ENCODE measurements at regions not wholly inside any gene's neighbourhood (a gene's known extent, or its start where the extent isn't known, plus 50 kb on each side); places are given as distances from the start of the nearest gene placed in this dataset.

DNA sequence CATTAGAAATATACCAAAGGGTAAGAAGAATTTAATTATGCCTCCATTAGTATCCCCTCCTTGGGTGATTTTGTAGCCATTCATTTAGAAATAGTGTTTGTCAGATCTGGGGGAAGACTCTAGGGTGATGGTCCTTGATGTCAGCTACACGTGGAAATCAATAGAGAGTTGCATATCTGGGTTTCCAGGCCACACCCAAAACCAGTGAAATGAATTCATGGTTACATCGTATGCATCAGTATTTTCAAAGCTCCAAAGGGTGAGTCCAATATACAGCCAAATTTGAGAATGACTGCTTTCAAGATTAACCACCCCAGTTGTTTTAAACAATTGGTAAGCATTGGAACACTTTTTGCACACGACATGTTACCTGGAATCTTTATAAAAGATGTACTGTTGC is 173.4 kb upstream of the SGCD start:
- in situ Hi-C loops (cut with MboI; ENCODE audit: low sequenced_read_pairs), result no loop called here

DNA sequence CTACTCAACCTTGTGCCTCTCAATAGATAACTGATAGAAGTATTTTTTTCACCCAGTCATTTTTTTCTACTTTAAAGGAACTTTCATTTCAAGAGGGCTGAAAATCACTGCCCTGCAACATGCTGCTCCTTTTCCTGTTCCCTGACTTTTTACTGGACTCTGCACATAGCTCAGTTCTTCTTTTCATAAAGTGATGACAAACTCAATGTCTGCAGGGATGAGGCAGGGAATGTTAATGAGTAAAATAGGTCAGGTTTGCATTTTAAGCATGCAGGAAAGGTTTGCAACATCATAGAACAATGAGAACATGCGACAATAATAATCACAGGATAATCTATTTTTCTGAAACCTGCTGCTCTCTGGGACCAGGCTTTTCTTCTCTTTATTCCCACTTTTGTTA is 172.2 kb upstream of the SGCD start:
- in situ Hi-C loops (cut with MboI; ENCODE audit: low sequenced_read_pairs), result no loop called here

DNA sequence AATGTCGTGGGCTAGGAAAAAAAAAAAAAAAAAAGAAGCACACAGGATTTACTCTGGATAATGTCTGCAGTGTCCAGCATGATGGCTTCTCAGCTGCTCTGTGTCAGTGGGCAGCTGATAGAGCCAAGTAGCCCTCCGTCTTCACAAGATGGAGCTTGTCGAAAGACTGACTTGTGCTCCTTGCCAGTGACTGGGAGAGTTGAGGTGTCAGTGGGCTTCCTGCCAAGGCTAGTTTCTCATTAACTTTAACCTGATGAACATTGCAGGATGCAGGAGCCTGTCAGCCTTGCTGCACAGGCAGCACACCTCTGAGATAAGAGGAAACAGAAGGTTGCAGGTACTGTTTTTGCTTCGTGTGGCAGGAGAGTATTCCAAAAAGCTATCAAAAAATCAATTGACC is 171.4 kb upstream of the SGCD start:
- in situ Hi-C loops (cut with MboI; ENCODE audit: low sequenced_read_pairs), result no loop called here

DNA sequence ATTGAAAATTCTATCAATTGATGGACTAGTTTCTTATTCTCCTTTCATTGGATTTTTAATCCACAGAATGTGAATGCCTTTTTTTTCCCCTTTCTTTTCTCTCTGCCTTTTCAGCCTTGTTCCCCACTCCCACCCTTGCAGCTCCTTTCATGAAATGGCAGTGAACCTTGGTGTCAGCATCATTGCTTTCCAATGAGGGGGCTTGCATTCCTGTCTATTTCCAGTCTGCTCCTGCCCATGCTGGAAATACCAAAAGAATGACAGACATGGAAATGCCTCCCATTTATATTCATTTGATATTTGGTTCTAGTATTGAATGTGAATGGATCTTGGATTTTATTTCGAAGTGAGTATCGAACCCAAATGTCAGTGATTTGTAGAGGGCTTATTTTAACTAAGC is 162.7 kb upstream of the SGCD start:
- in situ Hi-C loops (cut with MboI; ENCODE audit: low sequenced_read_pairs), result no loop called here

DNA sequence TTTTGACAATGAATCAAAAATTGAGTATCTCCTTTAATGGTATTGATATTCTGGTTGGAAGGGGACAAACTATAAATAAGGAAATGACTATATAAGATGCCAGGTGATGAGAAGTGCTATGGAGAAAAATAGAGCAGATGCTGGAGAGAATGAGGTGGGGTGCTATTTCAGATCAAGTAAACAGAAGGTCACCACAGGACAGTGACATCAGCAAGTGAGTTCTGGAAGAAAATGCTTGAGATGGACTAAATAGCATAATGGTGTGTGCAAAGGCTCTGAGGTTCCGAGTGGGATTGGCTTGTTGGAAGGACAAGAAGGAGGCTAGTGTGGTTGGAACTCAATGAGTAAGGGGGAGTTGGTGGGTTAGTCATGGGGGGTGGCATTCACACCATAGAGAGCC is 157.5 kb upstream of the SGCD start:
- in situ Hi-C loops (cut with MboI; ENCODE audit: low sequenced_read_pairs), result no loop called here

DNA sequence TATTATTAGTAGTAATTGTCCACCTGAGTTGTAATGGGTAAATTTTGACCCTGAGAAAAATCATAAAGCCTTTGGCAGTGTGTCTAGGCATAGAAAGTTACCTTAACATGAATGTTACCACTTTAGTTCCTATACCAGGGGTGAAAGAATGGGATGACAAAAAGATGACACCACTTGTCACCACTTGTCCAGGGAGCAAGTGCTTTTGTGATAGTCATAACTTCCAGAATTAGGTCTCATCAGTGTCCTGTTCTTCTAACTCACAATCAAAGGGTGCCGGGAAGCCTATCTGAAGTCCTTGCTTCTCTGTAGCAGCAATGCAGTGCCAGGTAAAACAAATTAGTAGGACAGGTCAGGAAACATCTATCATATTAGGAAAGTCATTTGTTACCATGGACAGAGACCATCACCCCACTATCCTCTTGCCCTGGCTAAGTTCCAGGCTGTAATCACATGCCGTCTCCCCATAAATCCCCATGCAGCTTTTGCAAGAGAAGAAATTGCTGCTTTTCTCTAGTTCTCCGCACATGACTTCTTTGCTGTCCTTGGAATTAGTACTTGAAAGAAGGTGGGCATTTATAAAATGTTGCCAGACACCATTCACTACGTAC is 156.5 kb upstream of the SGCD start:
- in situ Hi-C loops (cut with MboI; ENCODE audit: low sequenced_read_pairs), result no loop called here

DNA sequence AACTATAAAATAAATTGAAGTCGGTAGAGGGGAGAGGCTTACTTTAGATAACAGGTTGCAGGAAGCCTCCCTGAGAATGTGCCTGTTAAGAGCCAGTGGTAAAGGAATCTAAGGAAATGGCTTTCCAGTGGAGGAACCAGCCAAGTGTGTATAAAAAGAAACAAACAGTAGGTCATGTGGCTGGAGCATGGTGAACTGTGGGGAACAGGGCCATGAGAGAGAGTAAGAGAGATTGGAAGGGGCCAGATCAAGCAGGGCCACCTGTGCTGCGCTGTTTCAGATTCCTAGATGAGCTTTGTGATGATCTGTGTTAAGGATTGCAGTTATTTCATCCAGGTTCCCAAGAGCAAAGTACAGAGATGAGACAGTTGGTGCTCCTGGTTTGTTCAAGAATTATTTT is 152.7 kb upstream of the SGCD start:
- in situ Hi-C loops (cut with MboI; ENCODE audit: low sequenced_read_pairs), result no loop called here

DNA sequence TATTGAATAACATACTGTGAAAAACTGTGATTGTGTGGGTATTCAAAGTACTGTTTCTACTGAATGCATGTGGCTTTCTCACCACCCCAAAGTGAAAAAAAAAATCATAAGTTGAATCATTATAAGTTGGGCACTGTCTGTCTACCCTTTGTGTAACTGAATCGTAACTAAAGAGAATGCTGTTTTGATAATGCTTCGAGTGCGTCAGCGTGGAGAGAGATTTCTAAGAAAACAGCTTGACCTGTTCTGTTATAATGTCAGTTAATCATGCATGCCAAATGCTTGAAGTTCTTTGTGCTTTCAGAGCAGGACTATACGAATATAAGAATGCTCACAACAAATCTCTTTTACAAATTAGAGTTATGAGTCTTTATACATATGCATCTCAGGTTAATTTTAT is 148.8 kb upstream of the SGCD start:
- in situ Hi-C loops (cut with MboI; ENCODE audit: low sequenced_read_pairs), result no loop called here

DNA sequence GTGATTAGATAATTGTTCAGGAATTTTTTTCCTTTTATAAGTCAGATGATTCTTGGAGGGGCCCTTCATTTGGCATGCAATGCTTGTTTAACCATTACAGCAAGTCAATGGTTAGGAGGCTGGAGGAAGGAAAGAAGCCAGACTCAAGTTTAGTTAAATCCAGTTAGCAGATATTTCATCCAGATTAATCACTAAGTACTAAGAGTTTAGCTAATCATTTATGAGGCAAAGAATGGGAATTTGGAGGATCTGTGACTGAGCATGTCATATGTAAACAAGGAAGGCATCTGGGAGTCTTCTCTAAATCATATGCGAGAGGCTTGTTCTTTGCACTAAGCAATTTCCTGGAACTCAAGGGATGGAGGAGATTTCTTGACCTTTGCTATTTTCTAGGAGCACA is 145.3 kb upstream of the SGCD start:
- in situ Hi-C loops (cut with MboI; ENCODE audit: low sequenced_read_pairs), result no loop called here

DNA sequence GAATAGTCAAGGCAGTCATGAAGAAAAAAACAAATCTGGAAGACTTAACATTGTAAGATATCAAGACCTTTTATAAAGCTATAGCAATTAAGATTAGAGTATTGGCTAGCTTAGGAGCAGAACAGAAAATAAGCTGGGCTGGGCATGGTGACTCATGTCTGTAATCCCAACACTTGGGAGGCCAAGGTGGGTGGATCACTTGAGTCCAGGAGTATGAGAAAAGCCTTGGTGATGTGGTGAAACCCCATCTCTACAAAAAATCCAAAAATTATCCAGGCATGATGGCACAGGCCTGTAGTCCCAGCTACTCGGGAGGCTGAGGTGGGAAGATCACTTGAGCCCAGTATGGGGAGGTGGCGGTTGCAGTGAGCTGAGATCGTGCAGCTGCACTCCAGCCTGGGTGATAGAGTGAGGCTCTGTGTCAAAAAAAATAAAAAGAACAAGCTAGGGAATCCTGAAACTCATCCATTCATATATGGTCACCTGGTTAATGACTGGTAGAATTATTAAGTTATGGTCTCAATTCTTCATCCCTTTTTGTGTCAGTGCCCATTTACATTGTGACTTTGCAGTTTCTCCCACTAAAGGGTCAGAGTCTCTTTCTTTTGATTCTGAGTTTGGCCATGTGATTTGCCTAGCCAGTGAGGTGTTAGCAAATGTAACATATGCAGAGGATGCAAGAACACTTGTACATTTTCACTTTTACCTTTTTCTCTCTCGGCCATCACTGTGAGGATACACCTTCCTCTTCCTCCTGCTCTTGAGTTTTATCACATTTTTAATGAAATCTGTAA is 144.6 kb upstream of the SGCD start:
- in situ Hi-C loops (cut with MboI; ENCODE audit: low sequenced_read_pairs), result no loop called here

DNA sequence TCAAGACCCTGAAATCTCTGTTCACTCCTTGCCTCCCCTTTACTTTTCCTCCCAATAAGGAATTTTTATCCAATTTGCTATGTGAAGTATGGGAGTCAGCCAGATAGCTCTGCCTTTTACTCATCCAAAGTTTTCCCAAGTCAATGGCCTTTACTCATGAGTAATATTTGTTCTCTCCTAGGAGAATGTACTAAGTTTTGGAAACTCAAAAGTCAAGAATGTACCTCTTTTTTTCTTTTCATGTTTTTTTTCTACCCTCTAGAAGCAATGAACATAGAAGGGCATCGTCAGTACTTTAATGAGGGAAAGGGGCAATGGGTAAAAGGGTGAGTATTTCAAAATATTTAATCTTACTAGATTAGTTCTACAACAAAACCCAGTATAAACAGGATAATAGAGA is 140.2 kb upstream of the SGCD start:
- in situ Hi-C loops (cut with MboI; ENCODE audit: low sequenced_read_pairs), result no loop called here

DNA sequence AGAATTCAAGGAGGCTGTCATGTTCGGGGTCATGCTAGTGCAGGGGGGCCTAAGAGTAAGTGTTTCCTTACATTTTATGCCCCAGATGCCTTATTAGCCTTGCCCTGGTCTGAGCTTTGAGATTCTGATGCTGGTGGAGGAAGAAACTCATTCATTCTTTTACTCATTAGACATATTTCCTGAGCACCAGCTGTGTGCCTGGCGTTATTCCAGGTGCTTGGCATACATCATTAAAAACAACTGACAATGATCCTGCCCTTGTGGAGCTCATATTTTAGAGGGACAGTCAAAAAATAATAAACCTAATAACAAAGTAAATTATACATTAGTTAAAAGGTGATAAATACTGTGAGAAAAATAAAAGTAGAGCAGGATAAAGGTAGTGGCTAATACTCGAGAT is 138.9 kb upstream of the SGCD start:
- in situ Hi-C loops (cut with MboI; ENCODE audit: low sequenced_read_pairs), result no loop called here

DNA sequence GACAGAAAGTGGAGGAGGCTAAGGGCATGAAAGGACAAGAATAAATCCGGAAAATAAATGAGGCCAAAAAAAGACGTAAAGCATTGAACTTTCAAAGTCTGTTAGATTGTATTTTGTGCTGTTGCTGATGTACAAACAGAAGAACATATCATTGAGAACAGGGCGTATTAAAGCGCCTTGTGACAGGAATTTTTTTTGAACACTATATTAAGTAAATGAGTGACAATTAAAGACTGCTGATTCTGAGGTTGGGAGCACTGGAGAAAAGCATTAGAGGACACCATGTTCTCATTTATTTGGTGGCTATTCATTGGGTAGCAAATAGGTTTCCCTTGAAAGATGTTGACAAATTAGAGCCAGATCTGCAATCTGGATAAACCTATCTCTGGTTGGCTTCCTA is 137.3 kb upstream of the SGCD start:
- in situ Hi-C loops (cut with MboI; ENCODE audit: low sequenced_read_pairs), result no loop called here

DNA sequence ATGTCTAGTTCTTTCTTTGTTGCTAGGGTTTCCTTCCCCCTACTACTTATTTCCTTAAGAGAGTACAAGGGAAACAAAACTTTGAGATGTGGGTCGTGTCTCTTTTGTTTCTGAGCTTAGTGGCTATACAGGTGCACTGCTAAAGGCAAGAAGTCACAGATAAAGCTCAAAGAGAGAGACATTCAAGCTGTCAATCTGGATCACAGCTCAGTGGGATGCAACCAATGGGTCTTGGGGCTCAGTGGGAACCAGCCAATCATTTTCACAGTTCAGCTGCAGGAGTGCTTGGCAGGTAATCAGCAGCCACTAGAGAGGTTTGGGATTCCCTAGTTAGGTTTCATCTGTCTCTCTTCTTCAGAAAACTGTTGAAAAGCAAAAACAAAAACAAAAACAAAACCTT is 135.4 kb upstream of the SGCD start:
- in situ Hi-C loops (cut with MboI; ENCODE audit: low sequenced_read_pairs), result no loop called here

DNA sequence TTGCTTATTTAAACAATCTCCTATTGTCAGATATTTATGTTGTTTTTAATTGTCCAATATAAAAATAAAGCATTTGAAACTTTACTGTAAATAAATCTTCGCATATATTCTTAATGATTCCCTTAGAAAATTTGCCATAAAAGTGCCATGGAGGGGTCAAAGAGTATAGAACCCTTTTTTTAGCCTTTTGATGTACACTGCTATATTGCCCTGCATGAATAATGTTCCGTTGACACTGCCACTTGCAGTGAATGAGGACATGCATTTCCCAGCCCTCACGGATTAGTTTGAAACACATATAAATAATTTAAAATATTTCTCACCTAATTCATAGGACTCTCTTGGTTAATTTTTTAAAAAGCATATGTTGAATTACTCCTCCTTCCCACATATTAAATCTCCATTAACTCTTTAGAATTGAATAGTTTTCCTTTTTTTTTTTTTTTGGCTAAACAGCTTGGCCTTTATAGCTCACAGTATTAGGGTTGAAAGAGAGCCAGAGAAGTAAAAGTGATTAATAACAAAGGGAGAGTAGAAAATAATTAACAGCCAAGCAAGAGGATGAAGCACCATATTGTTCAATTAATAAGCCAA is 129.8 kb upstream of the SGCD start:
- in situ Hi-C loops (cut with MboI; ENCODE audit: low sequenced_read_pairs), result no loop called here

DNA sequence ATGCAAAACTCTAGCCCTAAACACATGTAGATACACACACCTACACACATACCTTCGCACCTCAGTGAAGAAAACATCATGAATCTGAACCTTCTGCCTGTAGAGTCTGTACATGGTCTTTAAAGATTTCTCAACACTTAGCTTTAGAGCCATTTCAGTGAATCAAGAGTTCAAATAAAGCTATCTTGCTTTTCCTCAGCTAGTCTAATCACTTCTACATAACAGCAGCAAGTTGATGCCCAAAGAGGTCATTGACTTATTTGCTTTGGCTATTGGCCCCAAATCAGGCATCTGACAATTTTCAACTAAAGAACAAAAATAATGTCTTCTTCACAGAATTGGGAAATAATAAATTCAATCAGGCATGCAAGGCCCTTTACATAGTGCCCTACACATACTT is 127.9 kb upstream of the SGCD start:
- in situ Hi-C loops (cut with MboI; ENCODE audit: low sequenced_read_pairs), result no loop called here

DNA sequence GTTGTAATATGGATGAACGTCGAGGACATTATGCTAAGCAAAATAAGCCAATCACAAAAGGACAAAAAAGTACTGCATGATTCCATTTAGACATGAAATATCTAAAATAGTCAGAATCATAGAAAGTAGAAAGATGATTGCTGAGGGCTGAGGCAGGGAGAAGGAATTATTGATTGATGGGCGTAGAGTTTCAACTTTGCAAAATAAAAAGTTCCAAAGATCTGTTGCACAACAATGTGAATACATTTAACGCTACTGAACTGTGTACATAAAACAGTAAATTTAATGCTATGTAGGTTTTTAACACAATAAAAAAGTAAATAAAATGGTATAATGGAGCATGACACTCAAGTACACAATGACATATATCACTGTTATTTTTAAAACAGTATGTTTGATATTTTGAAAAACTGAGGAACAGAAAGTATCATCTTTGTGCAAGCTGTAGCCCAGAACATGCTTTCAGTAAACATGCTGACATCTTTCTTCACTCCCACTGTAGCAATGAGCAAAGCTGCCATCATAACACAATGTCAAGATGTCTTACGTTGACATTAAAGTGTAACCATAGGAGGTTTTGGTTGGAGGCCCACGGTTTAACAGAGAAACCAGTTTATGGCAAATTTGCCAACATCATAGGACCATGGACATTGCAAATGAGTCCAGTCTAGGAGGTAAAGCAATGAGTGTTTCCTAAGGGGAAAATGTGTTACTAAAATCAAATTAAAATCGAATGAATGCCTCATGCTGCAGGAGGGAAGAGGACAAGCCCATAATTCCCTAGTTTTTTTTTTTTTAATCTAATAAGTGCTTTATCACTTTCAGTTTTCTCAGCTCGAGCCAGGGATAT is 125.8 kb upstream of the SGCD start:
- in situ Hi-C loops (cut with MboI; ENCODE audit: low sequenced_read_pairs), result no loop called here

DNA sequence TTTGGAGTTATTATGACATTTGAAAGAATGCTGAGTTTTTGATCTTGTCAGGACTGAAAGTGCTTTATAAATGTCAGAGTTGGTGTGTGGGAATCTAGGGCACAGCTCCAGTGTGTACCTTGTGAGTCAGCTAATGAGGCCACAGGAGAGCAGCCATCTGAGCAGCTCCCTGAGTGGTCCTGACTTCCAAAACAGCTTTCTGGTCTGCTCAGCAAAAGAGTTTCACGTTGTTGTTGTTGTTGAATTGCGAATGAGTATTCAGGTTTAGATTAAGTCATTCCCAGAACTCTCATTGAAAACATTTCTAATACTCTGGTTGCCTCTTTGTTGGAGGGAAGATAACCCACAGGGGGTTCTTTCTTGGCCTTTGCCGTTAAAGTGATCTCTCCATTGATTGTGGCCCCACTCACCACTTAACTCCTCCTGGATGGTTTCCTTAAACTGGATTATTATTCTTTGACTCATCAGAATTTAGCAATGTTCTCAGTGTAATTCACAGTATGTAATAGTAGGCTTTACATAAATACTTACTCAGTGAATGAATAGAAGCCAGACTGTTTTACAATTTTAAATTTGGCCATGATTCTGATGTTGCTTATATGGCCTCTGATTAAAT is 125.1 kb upstream of the SGCD start:
- in situ Hi-C loops (cut with MboI; ENCODE audit: low sequenced_read_pairs), result no loop called here

DNA sequence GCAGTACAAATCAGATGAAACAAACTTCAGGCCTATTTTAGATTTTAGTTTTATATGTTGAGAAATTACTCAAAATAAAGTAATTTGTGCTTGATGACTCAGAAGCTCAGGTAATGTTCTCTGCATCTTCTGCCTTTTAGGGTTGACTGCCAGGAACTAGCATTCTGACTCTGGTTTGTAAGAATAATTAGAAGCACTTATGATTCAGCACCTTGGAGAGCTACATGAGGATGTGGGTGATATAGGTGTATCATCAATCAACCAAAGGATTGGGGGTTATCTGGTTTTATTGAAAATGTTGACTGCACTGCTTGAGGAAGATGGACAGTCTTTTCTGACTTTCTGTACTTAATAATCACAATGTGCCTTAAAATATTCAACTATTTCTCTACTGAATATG is 118.7 kb upstream of the SGCD start:
- in situ Hi-C loops (cut with MboI; ENCODE audit: low sequenced_read_pairs), result no loop called here

DNA sequence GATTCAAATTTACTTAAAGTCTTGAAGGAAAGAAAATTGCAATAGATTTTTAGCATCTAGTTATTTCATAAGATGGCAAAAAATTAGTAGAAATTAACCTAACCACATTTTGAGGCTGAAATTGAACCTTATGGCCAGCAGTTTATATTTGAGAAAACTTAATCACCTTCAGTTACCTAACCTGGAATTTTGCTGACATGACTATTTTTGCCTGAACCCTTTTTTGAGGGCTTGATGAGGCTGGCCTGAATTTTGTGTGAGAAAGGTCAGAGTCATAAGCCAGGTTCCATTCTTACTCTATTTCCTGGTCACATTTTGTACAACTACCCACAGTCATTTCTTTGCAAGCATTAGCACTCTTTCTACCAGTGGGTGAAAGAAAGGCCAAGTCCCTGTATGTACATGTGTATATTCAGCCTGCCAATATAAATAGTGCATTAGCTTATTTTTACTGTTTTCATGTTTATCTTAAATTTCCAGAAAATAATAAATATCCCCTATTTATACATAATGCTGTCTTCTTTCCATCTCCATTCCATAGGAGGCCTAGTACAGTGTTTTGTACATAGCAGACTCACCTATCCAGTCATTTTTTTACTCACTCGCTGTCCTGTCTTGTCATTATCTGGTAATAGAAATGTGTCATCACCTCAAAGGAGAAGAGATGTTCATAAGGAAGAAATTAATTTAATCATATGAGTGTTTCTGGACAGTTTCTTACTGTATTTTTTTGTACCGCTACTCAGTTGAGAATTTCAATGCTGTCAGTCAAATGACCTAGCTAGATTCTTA is 108.4 kb upstream of the SGCD start:
- in situ Hi-C loops (cut with MboI; ENCODE audit: low sequenced_read_pairs), result no loop called here
